ENCODE measurements at regions not wholly inside any gene's neighbourhood (a gene's known extent, or its start where the extent isn't known, plus 50 kb on each side); places are given as distances from the start of the nearest gene placed in this dataset.
"Not testable (repeated sequence)": the region's sequence is repeated elsewhere in the genome, so short reads cannot be mapped to it uniquely, and the experiment has no call there.

- no peak overlapping the region for H3K4me3 ChIP-seq (ENCODE audit: control insufficient read depth, low read depth, low read length)
- no peak for TF ChIP-seq CTCF (conservative IDR thresholded peaks at IDR 0.05; ENCODE audit: control insufficient read depth, insufficient read depth, low read depth, low read length)
- DNase-seq (ENCODE audit: low read depth) = no peak
Measured at GRCh38 chr5:25448646-25449045, 803.9 kb upstream of the CDH10 start.

- no peak for DNase-seq (ENCODE audit: low read depth)
- H3K4me3 ChIP-seq (ENCODE audit: control insufficient read depth, low read depth, low read length) = no peak overlapping the region
- TF ChIP-seq CTCF (conservative IDR thresholded peaks at IDR 0.05; ENCODE audit: control insufficient read depth, insufficient read depth, low read depth, low read length) = no peak
Measured at GRCh38 chr5:25448190-25448621, 803.4 kb upstream of the CDH10 start.

GRCh38 chr5:25446061-25446420 is 801.3 kb upstream of the CDH10 start:
- H3K4me3 ChIP-seq (ENCODE audit: control insufficient read depth, low read depth, low read length); DNase-seq (ENCODE audit: low read depth): not testable (repeated sequence)

GRCh38 chr5:25445381-25446060 is 800.7 kb upstream of the CDH10 start:
- DNase-seq (ENCODE audit: low read depth); H3K4me3 ChIP-seq (ENCODE audit: control insufficient read depth, low read depth, low read length): not testable (repeated sequence)

GRCh38 chr5:25444697-25445096 is 799.9 kb upstream of the CDH10 start:
- TF ChIP-seq CTCF (conservative IDR thresholded peaks at IDR 0.05; ENCODE audit: control insufficient read depth, insufficient read depth, low read depth, low read length) = no peak
- H3K4me3 ChIP-seq (ENCODE audit: control insufficient read depth, low read depth, low read length) = no peak overlapping the region
- no peak for DNase-seq (ENCODE audit: low read depth)

- no peak overlapping the region for H3K4me3 ChIP-seq (ENCODE audit: control insufficient read depth, low read depth, low read length)
- DNase-seq (ENCODE audit: low read depth) = no peak
- no peak for TF ChIP-seq CTCF (conservative IDR thresholded peaks at IDR 0.05; ENCODE audit: control insufficient read depth, insufficient read depth, low read depth, low read length)
Measured at GRCh38 chr5:25441810-25442209, 797.0 kb upstream of the CDH10 start.

GRCh38 chr5:25439025-25439424 is 794.2 kb upstream of the CDH10 start:
- no peak overlapping the region for H3K4me3 ChIP-seq (ENCODE audit: control insufficient read depth, low read depth, low read length)
- no peak for DNase-seq (ENCODE audit: low read depth)
- no peak for TF ChIP-seq CTCF (conservative IDR thresholded peaks at IDR 0.05; ENCODE audit: control insufficient read depth, insufficient read depth, low read depth, low read length)

- DNase-seq (ENCODE audit: low read depth); H3K4me3 ChIP-seq (ENCODE audit: control insufficient read depth, low read depth, low read length): not testable (repeated sequence)
Measured at GRCh38 chr5:25438375-25438774, 793.6 kb upstream of the CDH10 start.

Data from fibroblast of mammary gland (primary cell).